ENCODE measurements at regions not wholly inside any gene's neighbourhood (a gene's known extent, or its start where the extent isn't known, plus 50 kb on each side); places are given as distances from the start of the nearest gene placed in this dataset.
"Not testable (repeated sequence)": the region's sequence is repeated elsewhere in the genome, so short reads cannot be mapped to it uniquely, and the experiment has no call there.

DNA sequence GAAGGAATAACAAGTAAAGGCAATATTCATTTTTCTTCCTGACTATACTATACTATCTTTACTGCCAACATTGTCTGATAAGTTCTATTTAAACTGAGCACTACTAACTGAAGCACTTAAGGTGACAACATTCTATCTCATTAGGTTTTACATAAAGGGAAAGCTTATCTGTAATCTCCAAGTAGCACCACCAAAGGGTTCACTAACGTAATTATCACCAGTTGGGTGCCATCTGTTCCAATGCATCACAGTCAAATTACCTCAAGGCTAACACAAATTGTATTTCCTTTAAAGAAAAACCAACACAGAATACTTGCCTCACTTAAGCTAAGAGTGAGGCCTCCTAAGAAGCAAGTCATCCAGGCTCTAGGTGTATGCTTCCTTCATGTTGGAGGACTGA lies 453.8 kb downstream of the RAP2B start:
- DNase-seq (ENCODE audit: low spot score), result no peak

DNA sequence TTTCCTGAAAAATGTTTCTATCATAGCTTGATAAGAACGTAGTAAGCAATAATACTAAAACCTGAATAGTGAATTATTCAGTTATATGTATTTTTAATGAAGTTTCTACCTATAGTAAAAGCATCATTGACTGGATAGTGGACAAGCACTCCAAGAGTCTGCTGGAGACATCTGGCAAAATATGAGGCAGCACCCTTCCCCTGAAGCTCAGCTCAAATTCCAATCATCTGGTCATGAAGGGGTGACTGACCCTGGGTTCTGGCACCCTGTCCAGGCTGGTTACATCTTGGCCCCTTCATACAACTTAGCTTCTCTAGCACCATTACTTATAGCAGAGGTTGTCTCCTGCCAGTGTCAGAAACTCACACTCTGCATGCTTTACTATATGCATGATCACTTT lies 455.4 kb downstream of the RAP2B start:
- DNase-seq (ENCODE audit: low spot score), result no peak

DNA sequence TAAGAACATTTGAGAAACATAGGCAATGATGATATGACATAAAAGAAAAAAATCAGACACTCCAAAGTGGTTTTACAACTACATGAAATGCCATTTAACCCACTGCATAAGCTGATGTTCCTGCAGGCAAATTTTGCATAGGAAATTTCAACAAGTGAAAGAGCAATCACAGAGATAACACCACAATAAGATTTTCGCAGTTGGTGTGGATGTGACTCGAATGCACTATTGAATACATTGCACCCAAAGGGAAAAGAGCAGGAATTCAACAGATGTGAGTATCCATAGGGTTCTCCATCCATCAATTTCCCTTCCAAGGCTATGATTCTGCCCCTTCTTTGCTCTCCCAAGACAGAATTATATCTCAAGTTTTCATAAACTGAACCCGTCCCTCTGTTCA lies 456.1 kb downstream of the RAP2B start:
- DNase-seq (ENCODE audit: low spot score), result no peak

DNA sequence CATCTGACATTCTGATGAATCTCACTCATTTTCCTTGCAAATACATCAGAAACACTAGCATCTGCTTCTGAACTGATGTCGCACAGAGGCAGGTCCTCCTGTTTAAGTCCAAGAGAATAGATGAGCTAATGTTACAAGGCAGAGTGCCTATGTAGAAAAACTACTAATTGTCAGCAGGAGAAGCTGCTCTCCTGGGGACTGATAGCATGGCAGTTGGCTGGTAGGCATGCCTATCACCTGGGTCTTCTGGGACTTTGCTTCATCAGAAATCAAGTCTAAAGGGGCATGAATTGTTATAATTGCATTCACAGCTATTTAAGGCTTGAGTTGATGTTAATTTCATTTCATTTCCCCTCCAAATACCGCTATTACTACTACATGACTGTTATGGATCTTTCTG lies 457.2 kb downstream of the RAP2B start:
- DNase-seq (ENCODE audit: low spot score), result no peak

DNA sequence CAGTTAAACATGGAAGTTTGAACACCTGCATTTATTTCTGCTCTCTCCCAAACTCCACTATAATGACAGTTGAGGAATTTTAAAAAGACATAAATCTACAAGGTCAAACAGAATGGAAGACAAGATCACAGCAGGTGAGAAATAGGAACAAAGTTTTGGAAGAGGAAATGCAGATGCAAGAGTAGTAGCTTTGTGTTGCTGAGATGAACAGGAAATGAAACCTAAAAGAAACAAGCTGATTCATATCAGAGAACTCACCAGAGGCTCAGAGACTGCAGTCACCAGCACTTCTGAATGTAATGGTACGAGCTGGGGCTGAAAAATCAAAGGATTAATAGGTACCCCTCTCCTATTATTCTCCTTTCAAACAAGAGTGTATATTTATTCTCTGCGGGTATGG lies 459.9 kb downstream of the RAP2B start:
- DNase-seq (ENCODE audit: low spot score), result no peak

DNA sequence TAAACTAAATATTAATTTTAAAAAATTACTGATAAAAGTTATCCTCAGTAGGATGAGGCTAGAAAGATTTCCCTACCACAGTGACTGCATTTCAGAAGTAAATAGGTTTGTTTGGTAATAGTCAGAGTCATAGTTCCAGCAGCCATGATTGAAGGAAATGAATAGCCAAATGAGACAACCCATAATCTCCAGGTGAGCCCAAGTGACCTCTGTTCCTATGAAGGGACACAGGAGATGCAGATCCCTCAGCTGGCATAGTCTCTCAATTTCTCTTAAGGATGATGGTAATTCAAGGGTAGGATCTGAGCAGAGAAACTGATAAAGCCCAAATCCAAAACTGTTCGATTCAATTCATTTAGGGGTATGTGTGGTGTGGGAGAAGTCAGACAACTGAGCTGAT lies 461.8 kb downstream of the RAP2B start:
- no peak for DNase-seq (ENCODE audit: low spot score)

DNA sequence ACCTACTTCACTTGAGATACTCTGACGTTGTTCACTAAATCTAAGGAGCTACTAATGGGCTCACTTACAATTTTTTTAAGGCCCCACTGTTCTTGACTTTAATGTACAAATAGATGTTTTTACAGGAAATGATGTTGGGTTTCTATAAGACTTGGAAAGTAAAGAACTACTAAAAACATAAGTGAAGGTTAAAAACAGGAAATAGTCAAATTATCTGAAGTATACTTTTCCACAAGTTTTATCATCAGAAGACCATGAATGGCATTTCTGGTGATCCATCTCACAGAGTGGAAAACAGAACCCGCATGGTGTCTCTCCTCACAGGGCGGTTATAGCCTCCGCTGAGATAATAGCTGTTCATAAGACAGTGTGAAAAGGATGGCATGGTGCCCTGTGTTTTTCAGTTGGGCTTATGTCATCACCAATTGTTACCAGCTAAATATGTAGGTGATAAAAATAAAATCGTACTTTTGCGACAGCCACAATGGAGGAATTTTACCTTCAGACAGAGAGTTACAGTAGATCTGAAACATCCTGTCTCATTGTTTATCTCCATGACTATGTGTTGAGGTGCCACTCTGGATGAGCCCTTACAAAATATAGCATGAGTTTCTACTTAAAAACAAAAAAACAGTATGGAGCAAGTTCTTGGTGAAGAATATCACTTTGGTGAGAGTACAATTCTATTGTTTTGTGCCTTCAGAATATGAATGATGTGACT lies 462.4 kb downstream of the RAP2B start:
- DNase-seq (ENCODE audit: low spot score), result no peak

DNA sequence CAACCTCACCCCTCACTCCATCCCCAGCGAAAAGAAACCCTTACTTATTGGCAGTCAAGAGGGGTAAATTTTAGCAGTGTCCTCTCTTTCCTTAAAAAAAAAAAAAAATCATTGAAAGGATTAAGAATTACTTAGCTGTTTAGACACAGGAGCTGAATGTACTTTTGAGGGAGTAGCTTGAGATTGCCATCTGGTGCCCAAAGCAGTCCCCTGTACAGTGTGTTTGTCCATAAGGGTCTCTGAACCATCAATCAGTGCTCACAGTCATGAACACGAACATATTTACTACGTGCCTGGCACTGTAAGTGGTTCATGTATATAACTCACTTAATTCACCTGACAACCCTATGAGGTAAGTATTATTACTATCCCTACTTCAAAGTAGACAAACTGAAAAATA lies 463.5 kb downstream of the RAP2B start:
- DNase-seq (ENCODE audit: low spot score), result no peak

DNA sequence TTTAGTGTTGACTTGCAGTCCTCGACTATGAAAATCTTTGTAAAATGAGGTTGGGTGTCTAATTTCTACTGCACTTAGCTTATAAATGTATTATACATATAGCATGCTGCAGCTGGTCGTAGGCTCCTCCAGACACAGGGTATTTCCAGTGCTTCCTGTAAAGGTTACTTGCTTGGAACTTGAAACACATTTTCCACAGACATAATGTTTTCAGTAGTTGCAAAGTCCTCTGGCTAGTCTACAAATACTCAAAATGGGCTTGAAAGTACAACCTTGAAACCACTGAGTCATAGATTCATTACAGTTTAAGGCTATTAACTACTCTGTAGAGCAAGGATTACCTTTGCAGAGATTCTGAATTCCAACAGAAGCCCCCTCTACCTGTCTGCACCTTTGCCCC lies 464.1 kb downstream of the RAP2B start:
- no peak for DNase-seq (ENCODE audit: low spot score)

DNA sequence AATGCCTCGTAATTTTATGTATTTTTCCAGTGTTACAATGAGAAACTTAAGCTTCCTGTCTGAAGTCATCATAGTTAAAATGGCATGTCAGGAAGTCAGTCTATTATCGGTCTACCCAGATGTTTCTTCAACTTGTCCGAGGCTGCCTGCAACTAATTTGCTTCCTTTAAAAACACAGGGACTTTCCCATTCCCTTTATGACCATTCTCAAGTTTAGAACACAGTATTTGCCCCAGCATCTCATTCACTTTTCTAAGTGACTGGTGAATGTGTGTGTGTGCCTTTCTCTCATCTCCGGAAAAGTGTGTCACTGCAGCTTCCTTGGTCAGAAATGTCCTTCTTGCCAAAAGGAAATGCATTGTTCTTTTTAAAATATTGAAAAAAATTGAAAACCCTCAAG lies 466.6 kb downstream of the RAP2B start:
- DNase-seq (ENCODE audit: low spot score), result no peak

DNA sequence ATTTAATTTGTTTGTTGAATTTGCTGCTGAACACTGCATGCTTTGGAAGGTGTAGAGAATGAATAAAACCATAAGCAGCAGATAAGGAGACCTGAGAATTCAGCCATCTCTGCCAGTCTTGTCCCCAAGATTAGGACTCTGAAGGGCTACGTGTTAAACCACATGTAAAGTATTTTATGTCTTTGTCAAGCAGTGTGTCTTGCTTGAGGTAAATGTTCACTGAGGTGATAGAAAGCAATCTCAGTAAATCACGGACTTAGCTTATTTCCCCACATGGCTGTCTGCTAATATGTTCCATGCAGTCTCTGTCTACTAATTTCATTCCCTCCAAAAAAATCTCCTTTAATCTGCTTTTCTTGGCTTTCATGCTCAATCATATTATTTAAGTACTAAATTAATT lies 467.1 kb downstream of the RAP2B start:
- no peak for DNase-seq (ENCODE audit: low spot score)

DNA sequence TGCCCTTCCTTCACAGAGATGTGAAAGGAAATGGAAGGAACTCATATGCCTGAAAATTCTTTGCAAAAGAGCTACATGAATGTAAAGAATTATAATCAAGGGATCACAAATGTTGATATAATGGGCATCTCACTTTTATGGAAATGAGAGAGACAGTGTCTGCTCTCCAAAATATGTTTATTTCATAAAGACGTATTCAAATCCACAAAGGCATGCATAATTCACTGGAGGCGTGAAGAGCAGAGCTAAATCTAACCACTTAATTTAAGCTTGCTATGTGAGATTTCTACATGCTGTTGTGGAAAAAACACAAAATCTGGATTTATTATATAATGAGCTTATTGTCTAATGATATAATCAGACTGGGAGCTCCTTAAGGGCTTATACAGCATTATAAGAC lies 469.1 kb downstream of the RAP2B start:
- no peak for DNase-seq (ENCODE audit: low spot score)

DNA sequence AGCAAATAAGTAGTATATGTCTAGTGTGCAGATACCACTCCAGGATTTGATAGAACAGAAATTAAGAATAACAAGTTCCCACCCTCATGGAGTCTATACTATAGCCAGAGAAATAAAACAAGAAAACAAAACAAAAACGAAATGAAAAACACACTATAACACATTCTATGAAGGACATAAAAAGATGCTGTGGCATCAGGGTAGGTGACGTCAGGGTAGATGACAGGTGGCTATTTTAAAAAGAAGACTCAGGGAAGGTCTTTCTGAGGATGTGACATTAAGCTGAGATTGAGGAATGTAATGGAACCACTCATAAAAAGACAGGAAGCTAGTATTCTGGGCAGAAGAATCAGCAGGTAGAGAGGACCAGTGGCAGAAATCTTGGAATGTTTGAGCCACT lies 469.6 kb downstream of the RAP2B start:
- no peak for DNase-seq (ENCODE audit: low spot score)

DNA sequence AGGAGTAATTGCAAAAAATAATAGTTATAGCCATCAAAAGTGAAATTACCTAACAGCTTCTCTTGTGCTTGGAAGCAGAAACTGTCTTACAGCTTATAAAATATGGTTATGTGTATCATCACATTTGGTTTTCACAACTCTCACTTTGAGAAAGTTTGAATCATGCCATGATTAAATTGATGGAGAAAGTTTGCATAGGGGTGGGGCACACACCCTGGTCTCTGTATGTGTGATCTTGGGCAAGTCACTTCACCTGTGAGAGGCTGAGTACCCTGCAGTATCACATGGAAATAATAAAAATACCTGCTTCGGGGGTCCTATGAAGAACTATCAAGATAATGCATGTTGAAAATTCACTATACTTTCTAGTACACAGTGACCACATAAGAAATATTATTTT lies 471.4 kb downstream of the RAP2B start:
- DNase-seq (ENCODE audit: low spot score), result no peak

DNA sequence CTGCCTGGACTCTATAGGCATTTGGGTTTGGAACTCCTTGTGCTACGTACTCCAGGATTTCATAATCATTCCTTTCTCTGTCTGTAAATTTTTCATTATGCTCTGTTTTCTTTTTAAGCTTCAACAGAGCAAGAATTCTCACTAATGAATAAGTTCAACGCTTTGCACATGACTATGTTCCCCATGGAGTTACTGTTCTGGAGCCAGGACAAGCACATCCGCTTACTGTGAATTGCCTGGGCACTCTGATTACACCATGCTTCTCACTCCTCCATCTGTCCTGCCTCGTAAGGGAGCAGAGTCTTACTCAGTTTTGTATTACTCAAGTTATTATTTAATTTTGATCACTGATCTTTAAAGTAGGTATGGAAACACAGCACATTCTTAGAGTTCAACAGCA lies 472.7 kb downstream of the RAP2B start:
- no peak for DNase-seq (ENCODE audit: low spot score)

DNA sequence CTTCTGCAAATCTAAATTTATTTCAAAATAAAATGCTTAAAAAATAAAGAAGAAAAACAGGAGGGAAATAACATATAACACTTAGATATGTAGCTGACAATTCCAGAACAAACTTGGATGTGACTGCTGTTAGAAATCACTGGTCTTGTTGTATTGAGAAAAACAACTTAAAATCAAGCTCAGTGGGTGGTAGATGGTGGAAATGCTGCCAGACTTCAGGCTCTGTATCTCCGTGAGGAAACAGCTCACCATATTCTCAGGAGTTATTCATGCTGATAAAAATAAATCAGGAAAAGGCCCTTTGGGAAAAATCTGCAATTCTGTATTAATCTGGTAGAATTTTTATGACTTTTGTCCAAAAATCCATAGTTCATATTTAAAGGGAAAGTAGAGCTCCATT lies 477.6 kb downstream of the RAP2B start:
- no peak for DNase-seq (ENCODE audit: low spot score)

DNA sequence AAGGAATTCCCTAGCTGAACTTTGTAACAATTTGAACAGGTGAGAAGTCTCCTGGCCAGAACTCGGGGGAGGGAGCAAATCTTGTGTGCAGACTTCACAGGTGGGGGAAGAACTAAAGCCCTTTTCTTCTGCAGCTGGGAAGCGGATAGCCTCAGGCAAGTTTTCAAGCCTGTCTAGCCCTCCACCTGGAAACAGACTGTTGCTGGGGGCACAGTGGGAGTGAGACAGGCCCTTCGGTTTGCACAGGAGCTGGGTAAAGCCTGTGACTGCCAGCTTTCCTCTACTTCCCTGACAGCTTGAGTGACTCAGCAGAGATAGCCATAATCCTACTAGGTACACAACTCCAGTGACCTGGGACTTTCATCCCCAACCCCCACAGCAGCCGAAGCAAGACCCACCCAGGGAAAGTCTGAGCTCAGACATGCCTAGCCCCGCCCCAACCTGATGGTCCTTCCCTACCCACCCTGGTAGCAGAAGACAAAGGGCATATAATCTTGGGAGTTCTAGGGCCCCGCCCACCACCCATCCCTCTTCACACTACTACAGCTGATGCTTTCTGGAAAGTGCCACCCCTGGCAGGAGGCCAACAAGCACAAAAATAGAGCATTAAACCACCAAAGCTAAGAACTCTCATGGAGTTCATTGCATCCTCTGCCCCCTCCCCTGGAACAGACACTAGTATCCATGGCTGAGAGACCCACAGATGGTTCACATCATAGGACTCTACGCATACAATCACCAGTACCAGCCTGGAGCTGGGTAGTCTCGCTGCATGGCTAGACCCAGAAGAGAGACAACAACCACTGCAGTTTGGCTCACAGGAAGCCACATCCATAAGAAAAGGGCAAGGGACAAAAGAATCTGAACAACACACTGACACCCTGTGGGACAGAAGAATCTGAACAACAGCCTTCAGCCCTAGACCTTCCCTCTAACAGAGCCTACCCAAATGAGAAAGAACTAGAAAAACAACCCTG lies 479.0 kb downstream of the RAP2B start:
- DNase-seq (ENCODE audit: low spot score), result no peak

DNA sequence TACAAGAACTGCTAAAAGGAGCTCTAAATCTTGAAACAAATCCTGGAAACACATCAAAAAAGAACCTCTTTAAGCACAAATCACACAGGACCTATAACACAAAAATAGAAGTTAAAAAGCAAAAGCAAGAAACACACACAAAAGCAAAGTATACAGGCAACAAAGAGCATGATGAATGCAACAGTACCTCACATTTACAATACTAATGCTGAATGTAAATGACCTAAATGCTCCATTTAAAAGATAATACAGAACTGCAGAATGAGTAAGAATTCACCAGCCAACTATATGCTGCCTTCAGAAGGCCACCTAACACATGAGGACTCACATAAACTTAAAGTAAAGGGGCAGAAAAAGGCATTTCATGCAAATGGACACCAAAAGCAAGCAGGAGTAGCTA lies 478.6 kb upstream of the ARHGEF26 start:
- DNase-seq (ENCODE audit: low spot score), result not testable (repeated sequence)

DNA sequence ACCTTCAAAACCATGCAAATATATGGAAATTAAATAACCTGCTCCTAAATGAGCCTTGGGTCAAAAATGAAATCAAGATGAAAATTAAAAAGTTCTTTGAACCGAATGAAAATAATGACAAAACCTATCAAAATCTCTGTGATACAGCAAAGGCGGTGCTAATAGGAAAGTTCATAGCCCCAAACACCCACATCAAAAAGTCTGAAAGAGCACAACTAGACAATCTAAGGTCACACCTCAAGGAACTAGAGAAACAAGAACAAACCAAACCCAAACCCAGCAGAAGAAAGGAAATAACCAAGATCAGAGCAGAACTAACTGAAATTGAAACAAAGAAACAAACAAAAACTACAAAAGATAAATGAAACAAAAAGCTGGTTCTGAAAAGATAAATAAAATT lies 477.7 kb upstream of the ARHGEF26 start:
- DNase-seq (ENCODE audit: low spot score), result not testable (repeated sequence)

DNA sequence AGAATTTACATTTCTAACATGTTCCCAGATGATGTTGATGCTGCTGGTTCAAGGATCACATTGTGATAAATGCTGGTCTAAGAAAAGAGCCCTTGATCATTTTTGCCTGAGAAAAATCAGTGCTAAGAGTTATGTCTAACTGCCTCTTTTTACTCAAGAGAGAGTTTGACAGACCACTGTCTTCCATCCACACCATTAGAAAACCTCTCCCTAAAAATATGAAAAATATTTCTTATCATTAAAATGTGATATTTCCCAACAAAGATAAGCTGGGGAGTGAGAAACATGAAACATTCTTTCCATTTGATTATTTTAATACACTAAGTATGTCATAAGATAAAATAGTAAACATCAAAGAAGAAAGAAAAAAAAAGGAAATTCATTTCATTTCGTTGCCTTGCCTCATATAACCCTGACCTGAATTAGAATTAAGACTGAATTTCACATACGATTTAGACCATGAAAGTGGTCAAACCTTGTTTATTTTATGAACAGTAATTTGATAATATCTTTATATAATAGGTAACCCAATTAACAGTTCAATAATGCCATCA lies 471.8 kb upstream of the ARHGEF26 start:
- no peak for DNase-seq (ENCODE audit: low spot score)

DNA sequence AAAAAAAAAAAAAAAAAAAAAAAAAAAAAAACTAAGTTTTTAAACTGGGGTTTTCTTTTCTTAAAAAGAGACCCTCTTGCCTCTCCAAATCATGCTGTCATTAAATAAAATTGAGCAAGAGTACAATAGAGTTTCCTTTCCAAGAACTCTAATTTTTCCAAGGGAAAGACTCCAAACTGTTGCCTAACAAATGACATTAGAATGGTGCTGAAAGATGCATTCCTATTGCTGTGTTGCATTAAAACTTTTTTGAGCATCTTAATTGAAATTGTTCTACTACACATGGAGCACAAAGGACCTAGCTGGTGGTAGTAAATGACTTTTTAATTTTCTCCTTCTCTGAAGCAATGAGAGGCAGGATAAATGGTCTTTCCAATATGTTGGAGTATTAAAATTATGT lies 469.1 kb upstream of the ARHGEF26 start:
- no peak for DNase-seq (ENCODE audit: low spot score)

DNA sequence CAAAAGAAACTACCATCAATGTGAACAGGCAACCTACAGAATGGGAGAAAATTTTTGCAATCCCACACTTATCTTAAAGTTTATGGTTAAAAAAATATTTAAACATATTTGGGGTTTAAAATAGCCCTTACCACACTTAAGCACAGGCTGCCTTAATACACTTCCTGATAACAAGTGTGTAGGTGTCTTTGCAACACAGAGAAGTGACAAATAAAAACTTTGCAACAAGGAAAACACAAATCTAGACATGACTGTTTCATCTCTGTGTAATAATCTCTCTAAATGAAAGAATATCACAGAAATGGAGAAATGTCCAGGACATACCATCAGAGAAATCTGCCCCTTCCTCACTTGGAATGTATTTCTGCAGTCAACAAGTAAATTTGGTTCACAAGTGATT lies 464.1 kb upstream of the ARHGEF26 start:
- no peak for DNase-seq (ENCODE audit: low spot score)

DNA sequence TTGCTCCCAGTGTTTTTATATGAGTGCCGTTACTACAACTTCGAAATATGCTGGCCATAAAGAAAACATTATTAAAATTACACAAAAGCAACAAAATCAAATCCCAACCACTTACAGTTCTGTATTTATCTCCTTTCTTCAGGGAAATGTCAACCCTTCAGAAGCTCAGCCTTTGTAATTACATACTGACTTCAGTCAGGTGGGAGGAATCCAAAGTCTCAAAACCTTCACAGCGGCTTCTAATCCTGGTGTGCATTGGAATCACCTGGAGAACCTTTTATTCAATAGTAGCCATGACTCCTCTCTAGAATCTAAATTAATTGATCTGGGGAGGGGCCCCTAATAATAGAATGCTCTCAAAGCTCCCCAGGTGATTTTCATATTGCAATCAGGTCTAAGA lies 463.7 kb upstream of the ARHGEF26 start:
- DNase-seq (ENCODE audit: low spot score), result no peak
